ENCODE measurements at regions not wholly inside any gene's neighbourhood (a gene's known extent, or its start where the extent isn't known, plus 50 kb on each side); places are given as distances from the start of the nearest gene placed in this dataset.

DNA sequence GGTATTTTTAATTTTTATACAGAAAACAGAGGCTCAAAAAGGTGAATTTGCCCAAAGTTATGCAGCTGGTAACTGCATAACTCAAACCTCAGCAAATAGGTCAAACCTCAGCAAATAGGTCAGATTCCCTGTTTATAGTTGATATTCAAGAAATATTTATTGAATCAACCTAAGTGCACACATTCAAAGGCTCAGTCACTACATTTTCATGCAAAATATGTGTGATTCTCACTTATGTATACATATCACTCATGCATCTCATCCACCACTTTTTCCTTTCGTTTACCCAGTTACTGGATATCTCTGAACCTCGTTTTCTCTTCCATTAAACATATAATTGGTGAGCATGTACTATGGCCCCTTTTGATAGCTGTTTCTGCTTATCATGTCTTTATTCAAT lies 158.3 kb upstream of the C1orf21 start:
- no peaks in the 10 kb centered on the region for H3K27me3 ChIP-seq (ENCODE audit: insufficient read depth, low read length, poor library complexity)
- no peaks in the 10 kb centered on the region for H3K4me1 ChIP-seq (ENCODE audit: insufficient read depth, low read length)
- no peaks in the 10 kb centered on the region for H3K36me3 ChIP-seq (ENCODE audit: insufficient read depth, low read length)
- no peak for ATAC-seq (ENCODE audit: insufficient read depth, low read depth)
- TF ChIP-seq EZH2 (IDR thresholded peaks at IDR 0.05; ENCODE audit: borderline replicate concordance, low read depth, low read length, severe bottlenecking) (no peak), CTCF (IDR thresholded peaks at IDR 0.05; ENCODE audit: borderline replicate concordance, extremely low read depth, low read length, poor library complexity, severe bottlenecking) (no peak)
- no peak overlapping the region for H3K4me3 ChIP-seq (ENCODE audit: low read depth in 1 of 2, low read length in 2 of 2)
- H2AFZ ChIP-seq (ENCODE audit: low read depth, low read length): no peak overlapping the region
- no peaks in the 10 kb centered on the region for H4K20me1 ChIP-seq (ENCODE audit: insufficient read depth, low read length)
- H3K4me2 ChIP-seq (ENCODE audit: insufficient read depth, low read length): no peak overlapping the region
- no peaks in the 10 kb centered on the region for H3K9me3 ChIP-seq (ENCODE audit: insufficient read depth, low read length, severe bottlenecking)
- no peaks in the 10 kb centered on the region for H3K79me2 ChIP-seq (ENCODE audit: insufficient read depth, low read length)
- H3K27ac ChIP-seq (ENCODE audit: low read length): no peak overlapping the region
- H3K9ac ChIP-seq (ENCODE audit: low read depth, low read length): no peak overlapping the region
- no peak for DNase-seq

DNA sequence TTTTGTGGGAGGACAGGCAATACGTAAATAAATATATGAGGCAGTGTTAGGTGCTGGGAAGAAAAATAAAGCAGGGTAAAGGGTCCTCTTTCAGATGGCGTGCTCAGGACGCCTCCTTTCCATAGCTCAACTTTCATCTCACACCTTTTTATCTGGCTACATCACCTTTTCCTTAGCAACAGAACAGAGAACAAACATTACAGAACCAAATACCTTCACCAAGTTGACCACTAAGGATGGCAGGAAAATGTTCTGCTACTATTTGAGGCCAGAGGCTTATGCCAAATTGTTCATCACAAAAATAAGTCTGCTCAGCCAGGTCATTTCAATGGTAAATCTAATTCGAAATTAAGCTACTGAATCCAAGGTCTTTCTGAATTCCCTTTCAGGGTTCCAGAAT lies 149.2 kb upstream of the C1orf21 start:
- no peak for DNase-seq
- no peak for TF ChIP-seq EZH2 (IDR thresholded peaks at IDR 0.05; ENCODE audit: borderline replicate concordance, low read depth, low read length, severe bottlenecking)
- Histone ChIP-seq H3K9ac (ENCODE audit: low read depth, low read length) (no peak overlapping the region), H3K79me2 (ENCODE audit: insufficient read depth, low read length) (no peaks in the 10 kb centered on the region), H3K4me3 (ENCODE audit: low read depth in 1 of 2, low read length in 2 of 2) (no peak overlapping the region), H3K36me3 (ENCODE audit: insufficient read depth, low read length) (no peaks in the 10 kb centered on the region), H4K20me1 (ENCODE audit: insufficient read depth, low read length) (no peaks in the 10 kb centered on the region), H3K27ac (ENCODE audit: low read length) (no peak overlapping the region), H3K4me1 (ENCODE audit: insufficient read depth, low read length) (no peaks in the 10 kb centered on the region), H2AFZ (ENCODE audit: low read depth, low read length) (no peak overlapping the region), H3K4me2 (ENCODE audit: insufficient read depth, low read length) (no peak overlapping the region), H3K9me3 (ENCODE audit: insufficient read depth, low read length, severe bottlenecking) (no peaks in the 10 kb centered on the region), H3K27me3 (ENCODE audit: insufficient read depth, low read length, poor library complexity) (no peaks in the 10 kb centered on the region)
- ATAC-seq (ENCODE audit: insufficient read depth, low read depth): no peak

DNA sequence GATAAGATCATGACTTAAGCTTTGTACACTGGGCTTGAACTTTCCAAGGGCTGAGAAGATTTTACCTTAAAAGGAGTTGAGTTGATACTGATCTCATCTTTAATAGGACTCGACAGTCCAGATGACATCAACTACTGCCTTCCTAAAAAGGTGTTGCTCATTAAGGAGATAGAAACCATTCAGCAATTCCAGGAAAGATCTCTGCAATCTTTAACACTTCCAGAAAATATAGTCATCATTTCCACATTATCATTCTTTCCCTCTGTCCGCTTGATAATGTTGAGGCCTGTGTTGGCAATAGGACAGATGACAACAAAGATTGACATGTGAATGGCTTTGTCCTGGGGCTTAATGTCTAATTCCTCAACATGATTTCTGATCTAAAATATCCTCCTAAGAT lies 145.4 kb upstream of the C1orf21 start:
- no peak for ATAC-seq (ENCODE audit: insufficient read depth, low read depth)
- H3K4me2 ChIP-seq (ENCODE audit: insufficient read depth, low read length): no peak overlapping the region
- H3K79me2 ChIP-seq (ENCODE audit: insufficient read depth, low read length): no peaks in the 10 kb centered on the region
- no peak overlapping the region for H3K4me3 ChIP-seq (ENCODE audit: low read depth in 1 of 2, low read length in 2 of 2)
- no peaks in the 10 kb centered on the region for H3K27me3 ChIP-seq (ENCODE audit: insufficient read depth, low read length, poor library complexity)
- no peak for TF ChIP-seq EZH2 (IDR thresholded peaks at IDR 0.05; ENCODE audit: borderline replicate concordance, low read depth, low read length, severe bottlenecking)
- TF ChIP-seq CTCF (IDR thresholded peaks at IDR 0.05; ENCODE audit: borderline replicate concordance, extremely low read depth, low read length, poor library complexity, severe bottlenecking): no peak
- H2AFZ ChIP-seq (ENCODE audit: low read depth, low read length): no peak overlapping the region
- H3K9me3 ChIP-seq (ENCODE audit: insufficient read depth, low read length, severe bottlenecking): no peaks in the 10 kb centered on the region
- H3K4me1 ChIP-seq (ENCODE audit: insufficient read depth, low read length): no peaks in the 10 kb centered on the region
- H3K9ac ChIP-seq (ENCODE audit: low read depth, low read length): no peak overlapping the region
- no peaks in the 10 kb centered on the region for H3K36me3 ChIP-seq (ENCODE audit: insufficient read depth, low read length)
- H3K27ac ChIP-seq (ENCODE audit: low read length): no peak overlapping the region
- no peaks in the 10 kb centered on the region for H4K20me1 ChIP-seq (ENCODE audit: insufficient read depth, low read length)
- DNase-seq: no peak

DNA sequence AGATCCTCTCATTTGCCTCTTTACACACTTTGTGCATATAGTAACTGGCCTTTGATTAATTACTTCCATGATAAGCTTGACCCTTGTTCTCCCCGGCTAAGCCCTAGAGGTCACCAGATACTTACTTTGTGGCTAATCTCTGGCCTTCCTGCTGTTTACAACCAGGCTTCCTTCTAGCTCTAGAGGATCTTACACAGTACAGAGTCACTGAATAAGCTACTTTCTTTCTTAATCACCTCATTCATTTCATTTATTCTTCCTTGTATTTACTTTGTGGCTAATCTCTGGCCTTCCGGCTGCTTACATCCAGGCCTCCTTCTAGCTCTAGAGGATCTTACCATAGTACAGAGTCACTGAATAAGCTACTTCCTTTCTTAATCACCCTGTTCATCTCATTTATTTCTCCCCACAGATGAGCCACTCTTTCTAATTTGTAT lies 144.3 kb upstream of the C1orf21 start:
- no peak for DNase-seq
- no peak overlapping the region for H3K4me3 ChIP-seq (ENCODE audit: low read depth in 1 of 2, low read length in 2 of 2)

More for the DNA sequence above, 144.3 kb upstream of the C1orf21 start:
- Histone ChIP-seq H3K9ac (ENCODE audit: low read depth, low read length) (no peak overlapping the region), H4K20me1 (ENCODE audit: insufficient read depth, low read length) (no peaks in the 10 kb centered on the region), H3K9me3 (ENCODE audit: insufficient read depth, low read length, severe bottlenecking) (no peaks in the 10 kb centered on the region), H3K27ac (ENCODE audit: low read length) (no peak overlapping the region), H3K79me2 (ENCODE audit: insufficient read depth, low read length) (no peaks in the 10 kb centered on the region), H3K4me2 (ENCODE audit: insufficient read depth, low read length) (no peak overlapping the region), H3K27me3 (ENCODE audit: insufficient read depth, low read length, poor library complexity) (no peaks in the 10 kb centered on the region), H3K36me3 (ENCODE audit: insufficient read depth, low read length) (no peaks in the 10 kb centered on the region), H3K4me1 (ENCODE audit: insufficient read depth, low read length) (no peaks in the 10 kb centered on the region), H2AFZ (ENCODE audit: low read depth, low read length) (no peak overlapping the region)
- TF ChIP-seq EZH2 (IDR thresholded peaks at IDR 0.05; ENCODE audit: borderline replicate concordance, low read depth, low read length, severe bottlenecking) (no peak), CTCF (IDR thresholded peaks at IDR 0.05; ENCODE audit: borderline replicate concordance, extremely low read depth, low read length, poor library complexity, severe bottlenecking) (no peak)
- no peak for ATAC-seq (ENCODE audit: insufficient read depth, low read depth)
